22Rv1 (cell line): ENCODE measurements at regions not wholly inside any gene's neighbourhood (a gene's known extent, or its start where the extent isn't known, plus 50 kb on each side); places are given as distances from the start of the nearest gene placed in this dataset.

Experiments used
- ZFX ChIP-seq: fragments of 450-650 bp; IDR thresholded peaks from 2 replicates; pipeline ENCODE4 v1.6.1; 2017; ENCODE audit warnings: antibody characterized with exemption, borderline replicate concordance
- TF ChIP-seq, protein P1 (sequence below): fragments of 450-650 bp; IDR thresholded peaks from 2 replicates; pipeline ENCODE4 v1.5.1; 2017; ENCODE audit warnings: mild to moderate bottlenecking

DNA sequence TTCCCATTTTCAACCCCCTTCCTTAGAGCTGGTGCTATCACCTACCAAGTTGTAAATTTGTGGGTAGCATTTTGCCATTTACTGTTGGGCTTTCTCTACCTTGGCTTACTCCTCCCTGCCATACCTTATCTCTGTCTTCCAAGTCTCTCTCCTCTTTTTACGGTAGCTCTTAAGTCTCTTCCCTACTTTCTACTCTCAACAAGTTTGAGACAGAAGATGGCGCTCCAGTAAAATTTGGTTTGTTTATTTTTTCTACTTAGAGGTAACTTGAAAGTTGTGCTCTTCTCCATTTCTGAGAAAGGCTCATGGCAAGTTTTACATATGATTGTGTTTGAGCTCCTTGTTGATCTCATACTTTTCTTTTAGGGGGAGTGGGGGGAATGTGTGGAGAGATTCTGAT, 1508.1 kb downstream of the TECRL start:
- TF ChIP-seq, protein P1, sequence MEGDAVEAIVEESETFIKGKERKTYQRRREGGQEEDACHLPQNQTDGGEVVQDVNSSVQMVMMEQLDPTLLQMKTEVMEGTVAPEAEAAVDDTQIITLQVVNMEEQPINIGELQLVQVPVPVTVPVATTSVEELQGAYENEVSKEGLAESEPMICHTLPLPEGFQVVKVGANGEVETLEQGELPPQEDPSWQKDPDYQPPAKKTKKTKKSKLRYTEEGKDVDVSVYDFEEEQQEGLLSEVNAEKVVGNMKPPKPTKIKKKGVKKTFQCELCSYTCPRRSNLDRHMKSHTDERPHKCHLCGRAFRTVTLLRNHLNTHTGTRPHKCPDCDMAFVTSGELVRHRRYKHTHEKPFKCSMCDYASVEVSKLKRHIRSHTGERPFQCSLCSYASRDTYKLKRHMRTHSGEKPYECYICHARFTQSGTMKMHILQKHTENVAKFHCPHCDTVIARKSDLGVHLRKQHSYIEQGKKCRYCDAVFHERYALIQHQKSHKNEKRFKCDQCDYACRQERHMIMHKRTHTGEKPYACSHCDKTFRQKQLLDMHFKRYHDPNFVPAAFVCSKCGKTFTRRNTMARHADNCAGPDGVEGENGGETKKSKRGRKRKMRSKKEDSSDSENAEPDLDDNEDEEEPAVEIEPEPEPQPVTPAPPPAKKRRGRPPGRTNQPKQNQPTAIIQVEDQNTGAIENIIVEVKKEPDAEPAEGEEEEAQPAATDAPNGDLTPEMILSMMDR = no peak
- TF ChIP-seq ZFX = no peak
